Dermis microvascular lymphatic vessel endothelial cell (primary cell): ENCODE measurements at regions not wholly inside any gene's neighbourhood (a gene's known extent, or its start where the extent isn't known, plus 50 kb on each side); places are given as distances from the start of the nearest gene placed in this dataset.
"Not testable (repeated sequence)": the region's sequence is repeated elsewhere in the genome, so short reads cannot be mapped to it uniquely, and the experiment has no call there.

Experiments used
- DNase-seq, 2 donors: peaks; one replicate each; pipeline versions ENCODE4 v3.0.0 to v3.0.0-alpha.2; 2010; ENCODE audit warnings: low read depth in 2 of 2

DNA sequence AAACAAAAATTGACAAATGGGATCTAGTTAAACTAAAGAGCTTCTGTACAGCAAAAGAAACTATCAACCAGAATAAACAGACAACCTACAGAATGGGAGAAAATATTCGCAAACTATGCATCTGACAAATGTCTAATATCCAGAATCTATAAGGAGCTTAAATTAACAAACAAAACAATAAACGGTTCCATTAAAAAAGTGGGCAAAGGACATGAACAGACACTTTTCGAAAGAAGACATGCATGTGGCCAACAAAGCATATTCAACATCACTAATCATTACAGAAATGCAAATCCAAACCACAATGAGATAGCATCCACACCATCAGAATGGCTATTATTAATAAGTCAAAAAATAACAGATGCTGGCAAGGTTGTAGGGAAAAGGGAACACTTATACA lies 50.5 kb upstream of the MED13L start:
- not testable (repeated sequence) for DNase-seq

DNA sequence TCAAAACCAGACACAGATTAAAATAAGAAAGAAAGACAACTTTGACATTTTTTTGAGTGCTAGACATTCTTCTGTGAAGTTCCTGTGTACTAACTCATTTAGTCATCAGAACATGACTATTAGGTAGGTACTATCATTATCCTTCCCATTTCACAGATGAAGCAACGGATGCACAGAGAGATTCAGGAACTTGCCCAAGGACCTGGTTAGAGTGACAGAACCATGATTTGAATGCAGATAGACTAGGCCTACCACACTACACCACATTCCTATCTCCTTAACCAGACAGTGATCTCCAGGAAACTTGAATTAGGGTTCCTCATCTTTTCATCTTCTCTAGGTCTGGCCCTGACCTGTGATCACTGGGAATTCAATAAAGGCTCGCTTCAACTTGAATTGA lies 54.4 kb upstream of the MED13L start:
- DNase-seq = no peak

DNA sequence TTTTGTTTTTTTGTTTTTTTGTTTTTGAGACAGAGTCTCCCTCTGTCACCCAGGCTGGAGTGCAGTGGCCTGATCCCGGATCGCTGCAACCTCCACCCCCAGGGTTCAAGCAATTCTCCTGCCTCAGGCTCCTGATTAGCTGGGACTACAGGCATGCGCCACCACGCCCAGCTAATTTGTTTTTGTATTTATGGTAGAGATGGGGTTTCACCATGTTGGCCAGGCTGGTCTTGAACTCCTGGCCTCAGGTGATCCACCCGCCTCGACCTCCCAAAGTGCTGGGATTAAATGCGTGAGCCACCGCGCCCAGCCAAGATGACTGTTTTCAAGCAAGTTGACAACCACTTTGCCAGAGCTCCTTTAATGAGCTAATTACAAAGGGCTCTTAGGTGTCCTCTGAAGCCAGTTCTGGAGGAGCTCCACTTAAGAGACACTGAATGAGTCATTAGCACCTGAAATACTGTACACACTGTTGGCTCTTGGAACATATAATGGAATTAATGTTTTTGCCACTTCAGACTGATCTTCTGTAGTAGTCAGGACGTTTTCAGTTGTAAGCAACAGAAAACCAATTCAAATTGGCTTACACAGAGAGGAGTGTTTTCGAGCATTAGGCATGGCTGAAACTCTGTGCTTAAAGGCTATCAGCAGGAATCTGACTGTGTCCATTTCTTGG lies 55.4 kb upstream of the MED13L start:
- DNase-seq = no peak

DNA sequence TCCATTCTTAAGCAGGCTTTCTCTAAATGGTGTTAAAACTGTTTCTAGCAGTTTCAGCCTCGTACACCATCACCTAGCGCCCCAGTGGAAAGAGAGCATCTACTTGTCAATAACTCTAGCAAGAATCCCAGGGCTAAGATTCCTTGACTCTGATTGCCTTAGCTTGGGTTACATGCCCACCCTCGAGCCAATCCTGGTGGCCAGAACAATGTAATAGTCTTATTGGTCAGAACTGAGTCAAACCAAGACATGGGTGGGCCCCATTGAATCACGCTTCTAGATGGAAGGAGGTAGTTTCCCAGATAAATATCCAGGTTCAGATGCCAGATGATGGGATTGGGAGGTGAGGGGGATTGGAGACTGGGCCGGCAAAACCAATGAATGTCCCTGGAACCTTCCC lies 55.9 kb upstream of the MED13L start:
- no peak for DNase-seq

DNA sequence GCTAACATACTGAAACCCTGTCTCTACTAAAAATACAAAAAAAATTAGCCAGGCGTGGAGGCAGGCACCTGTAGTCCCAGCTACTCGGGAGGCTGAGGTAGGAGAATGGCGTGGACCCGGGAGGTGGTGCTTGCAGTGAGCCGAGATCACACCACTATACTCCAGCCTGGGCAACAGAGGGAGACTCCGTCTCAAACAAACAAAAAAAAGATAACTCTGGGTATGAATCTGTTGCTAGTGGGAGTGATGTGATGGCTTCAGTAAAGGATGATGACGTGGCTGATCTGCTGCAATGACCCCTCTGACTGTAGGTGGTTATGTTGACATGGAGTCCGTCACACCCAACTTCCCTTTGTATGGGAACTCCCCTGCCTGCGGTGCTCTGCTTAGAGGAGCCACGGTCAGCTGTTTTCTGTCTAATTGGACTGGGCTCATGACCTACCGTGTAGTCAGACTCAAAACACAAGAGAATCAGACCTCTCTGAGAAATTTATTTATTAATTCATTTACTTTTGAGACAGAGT lies 59.1 kb upstream of the MED13L start:
- peak; percentile 29 to 43 for DNase-seq

DNA sequence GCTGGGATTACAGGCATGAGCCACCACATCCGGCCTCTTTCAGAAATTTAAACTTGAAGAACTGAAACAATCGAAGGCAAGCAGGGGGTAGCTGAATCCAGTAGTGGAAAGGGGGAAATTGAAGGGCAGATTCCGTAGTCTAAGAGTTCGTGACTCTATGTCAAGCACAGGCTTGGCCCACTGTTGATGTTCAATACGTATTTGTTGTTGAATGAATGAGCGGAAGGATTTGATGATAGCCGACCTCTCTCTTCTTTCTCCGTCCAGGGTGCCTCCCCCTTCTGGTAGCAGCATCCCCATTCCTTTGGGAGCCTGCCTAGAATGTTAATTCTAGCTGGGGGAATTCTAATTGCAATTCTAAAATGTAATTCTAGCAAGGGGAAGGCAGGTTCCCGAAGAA lies 59.8 kb upstream of the MED13L start:
- no peak for DNase-seq

DNA sequence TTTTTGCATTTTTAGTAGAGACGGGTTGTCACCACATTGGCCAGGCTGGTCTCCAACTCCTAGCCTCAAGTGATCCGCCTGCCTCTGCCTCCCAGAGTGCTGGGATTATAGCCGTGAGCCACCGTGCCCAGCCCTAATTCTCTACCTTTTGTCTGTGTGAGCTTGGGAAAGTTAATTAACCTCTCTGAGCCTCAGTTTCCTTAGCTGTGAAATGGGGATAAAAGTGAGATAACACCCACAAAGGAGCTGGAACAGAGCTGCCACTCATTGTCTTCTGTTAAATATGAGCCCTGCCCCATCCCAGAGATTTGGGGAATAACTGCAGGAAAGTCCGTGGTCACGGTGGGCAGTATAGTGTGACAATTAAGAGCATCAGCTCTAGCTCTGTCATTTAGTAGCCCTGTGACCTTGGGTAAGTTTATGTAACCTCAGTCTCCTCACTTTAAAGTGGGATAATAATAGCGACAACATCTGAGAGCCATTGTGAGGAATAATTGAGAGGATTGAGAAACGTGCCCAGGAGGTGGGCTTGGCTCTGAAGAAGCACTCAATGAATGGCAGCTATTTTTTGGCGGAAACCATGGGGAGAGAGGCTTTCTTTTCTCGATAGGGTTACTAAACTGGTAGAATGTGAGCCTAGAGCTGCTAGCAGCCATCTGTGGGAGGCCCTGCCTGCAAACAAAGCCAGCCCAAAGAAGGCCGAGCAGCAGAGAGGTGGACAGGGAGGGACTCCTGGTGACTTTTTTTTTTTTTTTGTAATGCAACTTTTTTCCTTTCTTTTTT lies 60.8 kb upstream of the MED13L start:
- DNase-seq = no peak

DNA sequence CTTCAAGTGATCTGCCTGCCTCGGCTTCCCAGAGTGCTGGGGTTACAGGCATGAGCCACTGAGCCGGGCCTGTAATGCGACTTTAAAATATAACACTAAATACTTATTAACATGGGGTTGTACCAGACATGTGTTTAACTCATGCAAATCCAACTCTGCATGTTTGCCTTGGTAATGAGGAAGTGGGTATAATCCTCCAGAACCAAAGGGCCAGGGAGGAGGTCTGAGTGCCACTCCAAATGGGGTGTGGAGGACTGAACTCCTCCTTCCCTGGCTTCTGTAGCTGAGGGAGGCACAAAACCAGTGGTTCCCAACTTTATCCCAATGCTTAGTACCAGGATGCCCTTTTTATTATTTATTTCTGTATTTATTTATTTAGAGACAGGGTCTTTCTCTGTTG lies 61.6 kb upstream of the MED13L start:
- no peak for DNase-seq

DNA sequence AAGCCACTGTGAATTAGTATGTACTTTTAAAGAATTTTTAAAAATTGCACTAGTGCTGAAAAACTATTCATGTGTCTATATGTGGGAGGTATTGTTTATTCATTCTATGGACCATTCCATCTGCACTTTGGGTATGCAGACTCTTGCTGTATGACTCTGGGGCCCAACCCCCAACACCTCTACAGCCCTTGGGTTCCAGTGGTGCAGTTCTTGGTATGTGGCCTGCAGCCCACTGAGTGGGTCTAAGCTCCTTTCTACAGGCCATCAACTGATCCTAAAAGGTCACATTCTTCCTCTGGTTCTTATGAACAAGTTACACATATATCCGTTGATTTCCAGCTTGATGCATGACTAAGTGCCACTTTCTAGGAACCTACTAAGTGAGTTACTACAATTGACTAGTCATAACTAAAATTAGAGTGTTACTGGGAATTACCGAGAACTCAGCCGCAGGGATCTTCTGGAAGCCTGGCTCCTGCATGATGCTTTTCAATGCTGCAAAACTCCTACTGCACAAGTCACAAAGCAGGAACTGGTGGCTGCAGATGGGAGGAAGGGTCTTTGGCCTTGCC lies 62.4 kb upstream of the MED13L start:
- DNase-seq = no peak

DNA sequence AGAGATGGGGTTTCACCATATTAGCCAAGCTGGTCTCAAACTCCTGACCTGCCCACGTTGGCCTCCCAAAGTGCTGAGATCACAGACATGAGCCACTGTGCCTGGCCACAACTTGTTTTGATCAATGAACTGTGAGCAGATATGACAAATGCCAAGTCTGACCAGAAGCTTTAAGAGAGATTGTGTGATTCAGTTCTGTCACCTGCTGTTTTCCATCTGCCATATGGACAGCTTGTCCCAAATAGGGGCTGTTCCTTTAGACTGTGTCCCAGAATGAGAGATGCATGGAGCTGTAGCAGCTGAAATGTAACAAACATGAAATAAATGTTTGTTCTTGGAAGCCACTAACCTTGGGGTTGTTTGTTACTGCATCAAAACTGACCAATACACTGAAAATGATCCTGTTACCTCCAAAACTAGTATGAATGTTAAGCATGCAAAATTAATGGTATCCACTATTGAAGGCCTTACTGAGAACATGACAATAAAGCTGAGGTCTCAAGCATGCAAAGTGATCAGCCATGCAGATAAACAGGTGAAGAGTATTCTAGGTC lies 65.9 kb upstream of the MED13L start:
- no peak for DNase-seq

DNA sequence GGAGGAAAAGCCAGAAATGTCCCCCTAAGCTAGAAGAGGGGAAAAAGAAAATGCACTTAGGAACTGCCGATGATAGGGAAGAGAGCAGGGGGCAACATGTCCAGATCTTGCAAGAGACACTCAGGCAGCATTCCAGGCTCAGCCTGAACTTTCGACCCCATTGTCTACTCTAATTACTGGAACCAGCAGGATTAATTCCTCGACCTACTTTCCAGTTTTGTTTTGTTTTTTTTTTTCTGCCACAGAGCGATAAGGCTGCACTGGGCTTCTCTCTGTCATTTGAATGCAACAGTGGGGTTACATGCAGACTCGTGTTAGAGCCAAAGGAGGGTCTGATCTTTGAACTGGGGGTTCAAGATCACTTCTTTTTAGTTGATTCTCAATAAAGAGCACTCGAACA lies 68.7 kb upstream of the MED13L start:
- no peak for DNase-seq

DNA sequence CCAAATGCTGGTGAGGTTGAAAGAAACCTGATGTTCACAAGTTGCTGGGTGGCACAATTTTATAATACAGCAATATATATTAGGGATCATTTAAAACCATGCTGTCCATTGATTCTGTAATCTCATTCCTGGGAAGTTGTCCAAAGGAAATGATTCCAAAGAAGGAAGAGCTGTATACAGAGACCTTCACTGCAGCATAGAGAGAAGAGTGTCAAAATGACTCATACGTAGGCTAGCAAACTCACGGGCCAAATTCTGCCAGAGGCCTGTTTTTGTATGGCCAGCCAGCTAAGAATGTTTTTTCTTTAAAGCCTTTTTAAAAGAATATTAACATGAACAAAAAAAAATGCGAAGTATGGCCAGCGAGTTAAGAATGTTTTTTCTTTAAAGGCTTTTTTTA lies 69.2 kb upstream of the MED13L start:
- DNase-seq = peak; percentile 50 to 90

DNA sequence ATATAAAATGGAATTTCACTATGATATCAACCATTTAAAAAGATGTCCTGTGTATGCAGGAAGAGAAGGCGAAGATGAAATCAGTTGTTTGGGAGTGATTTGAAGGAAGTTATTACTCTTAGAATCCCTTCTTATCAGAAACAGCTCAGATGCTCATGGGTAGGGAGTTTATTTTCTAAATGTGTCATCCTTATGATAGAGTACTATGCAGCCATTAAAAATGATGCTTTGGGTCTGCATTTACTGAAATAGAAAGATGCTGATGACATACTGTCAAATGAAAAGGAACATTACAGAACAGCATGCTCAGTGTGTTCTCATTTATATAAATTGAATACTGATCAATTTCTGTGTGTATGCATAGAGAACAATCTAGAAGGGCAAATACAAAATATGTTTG lies 69.8 kb upstream of the MED13L start:
- no peak for DNase-seq

DNA sequence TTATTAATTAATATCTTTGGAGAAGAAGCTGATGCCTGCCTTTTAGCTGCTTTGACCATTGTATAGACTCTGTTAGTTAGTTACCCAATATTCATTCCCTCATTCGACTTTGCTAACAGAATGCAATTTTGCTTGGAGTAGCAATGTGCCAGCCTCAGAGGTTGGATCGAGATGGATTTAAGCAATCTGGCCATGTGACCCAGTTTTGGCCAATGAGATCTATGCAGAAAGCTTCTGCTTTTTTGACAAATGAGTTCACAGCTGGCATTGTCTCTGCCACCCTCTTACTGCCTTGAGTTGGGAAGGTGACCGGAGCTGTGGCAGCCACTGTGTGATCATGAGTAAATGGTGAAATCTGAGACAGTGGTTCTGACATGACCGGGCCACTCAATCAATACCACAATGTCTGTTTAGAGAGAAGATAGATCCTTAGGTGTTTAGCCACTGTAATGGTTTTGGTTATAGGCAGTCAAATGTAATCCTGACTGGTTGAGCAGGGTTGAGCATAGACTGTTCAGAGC lies 74.9 kb upstream of the MED13L start:
- no peak for DNase-seq

DNA sequence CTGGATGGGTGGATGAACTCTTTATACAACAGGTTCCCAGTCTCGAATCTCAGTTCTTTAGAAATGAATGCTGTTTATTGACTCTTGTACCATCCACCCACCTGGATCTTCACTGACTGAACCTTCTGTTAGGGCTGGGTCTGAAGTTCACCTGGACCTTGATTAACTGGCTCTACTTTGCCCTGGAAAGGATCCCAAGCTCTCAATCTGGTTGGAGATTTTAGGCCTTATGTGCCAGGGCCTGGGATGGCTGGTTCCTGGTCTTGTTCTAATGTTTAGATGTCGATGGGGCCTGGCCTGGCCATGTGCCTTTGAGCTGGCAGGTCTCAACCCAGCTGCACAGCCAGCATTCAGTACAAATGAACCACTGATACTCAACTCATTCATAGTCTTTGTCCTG lies 76.5 kb upstream of the MED13L start:
- DNase-seq = no peak

DNA sequence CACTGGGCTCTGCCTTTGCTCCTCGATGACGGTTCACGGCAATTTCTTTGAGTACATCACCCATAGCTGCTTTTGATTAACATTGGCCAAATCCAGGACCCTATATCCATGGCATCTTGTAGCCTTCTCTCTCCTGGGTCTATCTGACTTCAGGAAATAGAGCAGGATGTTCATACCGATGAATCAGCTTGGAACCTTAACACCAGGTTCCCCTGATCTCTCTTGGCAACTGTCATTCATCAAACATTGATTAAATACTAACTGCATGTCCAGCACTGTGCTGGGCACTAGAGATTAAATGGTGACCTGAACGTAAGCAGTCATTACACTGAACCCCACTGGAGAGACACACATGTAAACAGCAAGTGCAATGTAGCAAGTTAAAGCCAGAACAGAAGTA lies 77.0 kb upstream of the MED13L start:
- peak in 1 of 2 donors; percentile 40 for DNase-seq

DNA sequence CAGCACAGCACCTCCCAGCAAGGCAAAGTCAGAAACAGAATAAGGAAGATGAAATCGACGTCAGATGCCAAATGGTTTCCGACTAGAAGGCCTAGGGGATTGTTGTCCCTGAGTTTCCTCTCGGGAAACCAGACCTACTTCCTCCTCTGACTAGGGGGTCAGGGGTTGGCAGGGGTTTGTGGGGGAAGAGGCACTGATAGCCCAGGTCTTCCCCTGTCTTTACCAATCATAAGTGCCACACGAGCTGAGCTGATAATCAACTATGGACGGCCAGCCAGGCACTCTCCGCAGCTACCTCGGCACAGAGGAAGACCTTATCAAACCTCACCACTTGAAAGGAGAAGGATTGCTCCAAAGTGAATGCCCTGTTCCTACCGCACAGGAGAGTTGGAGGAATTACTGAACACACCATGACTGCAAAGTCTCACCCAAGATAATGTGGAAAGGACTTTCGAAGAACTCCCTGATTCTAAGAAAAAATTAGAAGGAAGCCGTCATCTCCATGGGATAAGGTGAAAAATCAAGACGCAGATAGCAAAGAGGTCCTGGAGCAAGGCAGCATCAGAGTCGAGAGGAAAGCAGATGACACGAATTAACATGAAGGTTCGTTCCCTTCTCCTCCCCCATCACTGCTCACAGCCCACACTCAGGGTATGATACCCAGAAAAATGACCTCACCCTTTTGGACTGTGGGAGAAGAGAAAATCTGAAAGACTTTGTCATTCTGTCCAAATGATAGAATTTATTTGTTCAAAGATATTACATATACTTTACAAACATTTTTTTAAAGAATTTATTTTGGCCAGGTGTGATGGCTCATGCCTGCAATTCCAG lies 77.7 kb upstream of the MED13L start:
- DNase-seq = no peak

DNA sequence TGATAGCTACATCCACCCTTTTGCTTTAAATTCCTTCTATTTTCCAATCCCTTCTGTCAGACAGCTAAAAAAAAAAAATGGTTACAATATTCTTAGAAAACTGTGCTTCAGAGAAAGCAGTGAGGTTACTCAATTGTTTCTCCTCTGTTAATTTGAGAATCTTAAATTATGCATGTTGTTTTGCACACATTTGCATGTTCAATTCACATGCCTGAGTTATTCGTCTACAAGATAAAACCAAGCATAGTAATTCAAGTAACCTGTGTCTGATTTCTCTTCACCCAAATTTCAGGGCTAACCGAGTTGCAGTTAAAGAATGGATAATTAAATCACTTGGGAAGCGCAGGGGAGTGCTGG lies 81.0 kb upstream of the MED13L start:
- no peak for DNase-seq

DNA sequence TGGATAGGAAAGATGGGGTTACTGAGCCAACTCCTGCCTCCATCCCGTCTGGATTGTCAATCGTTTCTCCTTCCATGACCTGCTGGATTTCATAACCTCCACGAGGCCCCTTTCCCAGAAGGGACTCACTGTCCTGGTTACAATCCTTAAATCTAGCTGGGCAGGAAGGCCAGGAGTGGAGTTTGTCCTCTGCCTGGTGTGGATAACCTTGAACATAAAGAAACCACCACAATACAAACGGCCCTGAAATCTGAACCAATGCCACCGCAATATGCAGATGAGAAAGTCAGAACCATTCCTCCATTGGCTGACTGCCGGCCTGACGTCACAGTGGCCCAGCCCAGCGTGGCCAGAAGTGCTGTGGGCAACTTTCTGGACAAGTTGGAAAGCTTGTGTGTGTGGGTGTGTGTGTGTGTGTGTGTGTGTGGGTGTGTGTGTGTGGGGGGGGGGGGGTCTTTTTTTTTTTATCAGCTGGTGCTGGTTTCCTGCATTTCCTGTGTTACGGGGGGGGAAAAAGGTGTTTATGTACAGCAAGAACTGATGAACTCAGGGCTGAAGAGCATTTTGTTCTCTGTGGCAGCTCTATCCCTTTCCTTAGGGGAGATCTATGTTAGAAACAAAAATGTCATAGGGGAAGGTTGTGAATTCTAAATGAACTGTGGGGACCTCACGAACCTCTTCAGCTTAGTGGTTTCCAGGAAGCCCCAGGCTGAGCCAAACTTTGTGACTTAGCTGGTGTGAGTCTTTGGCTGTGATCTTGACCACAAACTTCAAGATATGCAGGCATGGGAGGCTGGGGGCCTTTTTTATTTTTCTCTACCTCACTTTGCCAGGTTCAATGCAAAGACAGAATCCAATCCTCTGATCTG lies 81.6 kb upstream of the MED13L start:
- peak; percentile 96 to 99 for DNase-seq
